SK-N-SH treated with all-trans-retinoic acid at 6 μM for 48 hours (cell line): ENCODE measurements at regions not wholly inside any gene's neighbourhood (a gene's known extent, or its start where the extent isn't known, plus 50 kb on each side); places are given as distances from the start of the nearest gene placed in this dataset.

ENCODE experiments used
- ATAC-seq: fragments of 200-7000 bp; cut with Tn5 transposase; 3 replicates; pipeline ENCODE4 v1.9.1; 2020; ENCODE audit warnings: mild to moderate bottlenecking, moderate library complexity
- ARNTL ChIP-seq: fragments of 450-650 bp; formaldehyde crosslinking; IDR thresholded peaks from 2 replicates; pipeline ENCODE4 v1.5.0; 2020; ENCODE audit warnings: low read depth, mild to moderate bottlenecking, moderate library complexity, borderline replicate concordance
- BACH2 ChIP-seq: fragments of 250-450 bp; sonication (Bioruptor Pico); IDR thresholded peaks from 2 replicates; pipeline ENCODE4 v1.9.0; 2021; ENCODE audit warnings: mild to moderate bottlenecking, borderline replicate concordance
- CSDC2 ChIP-seq: fragments of 250-450 bp; sonication (Bioruptor Pico); IDR thresholded peaks from 2 replicates; pipeline ENCODE4 v1.5.0; 2020; ENCODE audit warnings: mild to moderate bottlenecking, moderate library complexity
- ESRRG ChIP-seq: fragments of 250-450 bp; sonication (Bioruptor Pico); IDR thresholded peaks from 2 replicates; pipeline ENCODE4 v1.6.1; 2021; ENCODE audit warnings: mild to moderate bottlenecking
- GLIS3 ChIP-seq: fragments of 250-450 bp; sonication (Bioruptor Pico); IDR thresholded peaks from 2 replicates; pipeline ENCODE4 v1.5.0; 2020; ENCODE audit warnings: mild to moderate bottlenecking, moderate library complexity
- ISL1 ChIP-seq: fragments of 250-450 bp; sonication (Bioruptor Pico); IDR thresholded peaks from 2 replicates; pipeline ENCODE4 v2.1.2; 2022; ENCODE audit warnings: mild to moderate bottlenecking, moderate library complexity
- PPARA ChIP-seq: fragments of 250-450 bp; sonication (Bioruptor Pico); IDR thresholded peaks from 2 replicates; pipeline ENCODE4 v1.5.0; 2020; ENCODE audit warnings: mild to moderate bottlenecking, borderline replicate concordance
- RARB ChIP-seq: fragments of 250-450 bp; sonication (Bioruptor Pico); IDR thresholded peaks from 2 replicates; pipeline ENCODE4 v1.8.0; 2021; ENCODE audit warnings: mild to moderate bottlenecking, moderate library complexity
- SNAI2 ChIP-seq: fragments of 250-450 bp; sonication (Bioruptor Pico); IDR thresholded peaks from 2 replicates; pipeline ENCODE4 v1.5.0; 2020; ENCODE audit warnings: mild to moderate bottlenecking, moderate library complexity
- TCF4 ChIP-seq: fragments of 250-450 bp; sonication (Bioruptor Pico); IDR thresholded peaks from 2 replicates; pipeline ENCODE4 v1.8.0; 2021; ENCODE audit warnings: mild to moderate bottlenecking, moderate library complexity, borderline replicate concordance
- TOX ChIP-seq: fragments of 250-450 bp; sonication (Bioruptor Pico); IDR thresholded peaks from 2 replicates; pipeline ENCODE4 v1.8.0; 2021; ENCODE audit warnings: mild to moderate bottlenecking, moderate library complexity, borderline replicate concordance
- ZFP3 ChIP-seq: fragments of 250-450 bp; sonication (Bioruptor Pico); IDR thresholded peaks from 2 replicates; pipeline ENCODE4 v1.5.0; 2020; ENCODE audit warnings: mild to moderate bottlenecking, moderate library complexity
- ZFP30 ChIP-seq: fragments of 450-650 bp; formaldehyde crosslinking; IDR thresholded peaks from 2 replicates; pipeline ENCODE4 v1.5.0; 2022; ENCODE audit warnings: mild to moderate bottlenecking, moderate library complexity
- ZNF565 ChIP-seq: fragments of 450-650 bp; formaldehyde crosslinking; conservative IDR thresholded peaks from 2 replicates; pipeline ENCODE4 v1.5.0; 2020; ENCODE audit warnings: low read depth, mild to moderate bottlenecking, moderate library complexity
- ZNF70 ChIP-seq: fragments of 450-650 bp; formaldehyde crosslinking; IDR thresholded peaks from 2 replicates; pipeline ENCODE4 v1.5.0; 2020; ENCODE audit warnings: mild to moderate bottlenecking, moderate library complexity
- ZNF8 ChIP-seq: fragments of 450-650 bp; formaldehyde crosslinking; IDR thresholded peaks from 2 replicates; pipeline ENCODE4 v1.5.0; 2020; ENCODE audit warnings: mild to moderate bottlenecking, moderate library complexity
- TF ChIP-seq, protein P1 (sequence below): fragments of 250-450 bp; sonication (Bioruptor Pico); IDR thresholded peaks from 2 replicates; pipeline ENCODE4 v1.5.1; 2021; ENCODE audit warnings: mild to moderate bottlenecking, moderate library complexity
- TF ChIP-seq, protein P2 (sequence below): fragments of 250-450 bp; sonication (Bioruptor Pico); IDR thresholded peaks from 2 replicates; pipeline ENCODE4 v1.5.0; 2020; ENCODE audit warnings: mild to moderate bottlenecking, moderate library complexity
- TF ChIP-seq, protein P3 (sequence below): fragments of 250-450 bp; sonication (Bioruptor Pico); IDR thresholded peaks from 2 replicates; pipeline ENCODE4 v1.8.0; 2021; ENCODE audit warnings: low read depth, mild to moderate bottlenecking, moderate library complexity, borderline replicate concordance
- TF ChIP-seq, protein P4 (sequence below): fragments of 250-450 bp; sonication (Bioruptor Pico); IDR thresholded peaks from 2 replicates; pipeline ENCODE4 v1.5.1; 2020; ENCODE audit warnings: low read depth, mild to moderate bottlenecking, moderate library complexity

DNA sequence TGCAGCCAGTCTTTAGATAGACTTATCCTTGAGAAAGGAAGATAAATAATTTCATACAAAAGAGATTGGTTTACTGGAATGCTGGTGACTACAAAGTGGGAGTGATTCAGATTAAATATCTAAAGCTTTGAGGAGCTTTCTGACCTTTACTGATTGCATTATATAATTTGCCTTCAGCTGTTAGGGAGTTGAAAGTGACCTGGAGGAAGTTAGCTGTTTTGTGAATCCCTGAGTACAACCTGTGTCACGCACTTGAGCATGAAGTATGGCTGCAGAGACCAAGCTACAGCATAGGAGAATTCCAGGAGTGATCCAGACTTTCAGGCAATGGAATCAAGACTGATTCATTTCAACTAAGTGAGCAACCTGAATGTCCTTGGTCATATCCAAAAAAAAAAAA is 1848.3 kb upstream of the RAG2 start:
- TF ChIP-seq, protein P1, sequence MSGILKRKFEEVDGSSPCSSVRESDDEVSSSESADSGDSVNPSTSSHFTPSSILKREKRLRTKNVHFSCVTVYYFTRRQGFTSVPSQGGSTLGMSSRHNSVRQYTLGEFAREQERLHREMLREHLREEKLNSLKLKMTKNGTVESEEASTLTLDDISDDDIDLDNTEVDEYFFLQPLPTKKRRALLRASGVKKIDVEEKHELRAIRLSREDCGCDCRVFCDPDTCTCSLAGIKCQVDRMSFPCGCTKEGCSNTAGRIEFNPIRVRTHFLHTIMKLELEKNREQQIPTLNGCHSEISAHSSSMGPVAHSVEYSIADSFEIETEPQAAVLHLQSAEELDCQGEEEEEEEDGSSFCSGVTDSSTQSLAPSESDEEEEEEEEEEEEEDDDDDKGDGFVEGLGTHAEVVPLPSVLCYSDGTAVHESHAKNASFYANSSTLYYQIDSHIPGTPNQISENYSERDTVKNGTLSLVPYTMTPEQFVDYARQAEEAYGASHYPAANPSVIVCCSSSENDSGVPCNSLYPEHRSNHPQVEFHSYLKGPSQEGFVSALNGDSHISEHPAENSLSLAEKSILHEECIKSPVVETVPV (CRISPR knock-in tag): no peak
- TF ChIP-seq SNAI2 (CRISPR knock-in tag) (no peak), BACH2 (no peak), ISL1 (CRISPR knock-in tag) (no peak), ZNF565 (CRISPR knock-in tag) (no peak), PPARA (CRISPR knock-in tag) (no peak), ZFP3 (CRISPR knock-in tag) (no peak), ZNF8 (CRISPR knock-in tag) (no peak), ZNF70 (CRISPR knock-in tag) (no peak), GLIS3 (CRISPR knock-in tag) (no peak), TCF4 (CRISPR knock-in tag) (no peak), ZFP30 (no peak), ESRRG (CRISPR knock-in tag) (no peak), RARB (CRISPR knock-in tag) (no peak), TOX (CRISPR knock-in tag) (no peak), ARNTL (no peak)
- TF ChIP-seq, protein P2, sequence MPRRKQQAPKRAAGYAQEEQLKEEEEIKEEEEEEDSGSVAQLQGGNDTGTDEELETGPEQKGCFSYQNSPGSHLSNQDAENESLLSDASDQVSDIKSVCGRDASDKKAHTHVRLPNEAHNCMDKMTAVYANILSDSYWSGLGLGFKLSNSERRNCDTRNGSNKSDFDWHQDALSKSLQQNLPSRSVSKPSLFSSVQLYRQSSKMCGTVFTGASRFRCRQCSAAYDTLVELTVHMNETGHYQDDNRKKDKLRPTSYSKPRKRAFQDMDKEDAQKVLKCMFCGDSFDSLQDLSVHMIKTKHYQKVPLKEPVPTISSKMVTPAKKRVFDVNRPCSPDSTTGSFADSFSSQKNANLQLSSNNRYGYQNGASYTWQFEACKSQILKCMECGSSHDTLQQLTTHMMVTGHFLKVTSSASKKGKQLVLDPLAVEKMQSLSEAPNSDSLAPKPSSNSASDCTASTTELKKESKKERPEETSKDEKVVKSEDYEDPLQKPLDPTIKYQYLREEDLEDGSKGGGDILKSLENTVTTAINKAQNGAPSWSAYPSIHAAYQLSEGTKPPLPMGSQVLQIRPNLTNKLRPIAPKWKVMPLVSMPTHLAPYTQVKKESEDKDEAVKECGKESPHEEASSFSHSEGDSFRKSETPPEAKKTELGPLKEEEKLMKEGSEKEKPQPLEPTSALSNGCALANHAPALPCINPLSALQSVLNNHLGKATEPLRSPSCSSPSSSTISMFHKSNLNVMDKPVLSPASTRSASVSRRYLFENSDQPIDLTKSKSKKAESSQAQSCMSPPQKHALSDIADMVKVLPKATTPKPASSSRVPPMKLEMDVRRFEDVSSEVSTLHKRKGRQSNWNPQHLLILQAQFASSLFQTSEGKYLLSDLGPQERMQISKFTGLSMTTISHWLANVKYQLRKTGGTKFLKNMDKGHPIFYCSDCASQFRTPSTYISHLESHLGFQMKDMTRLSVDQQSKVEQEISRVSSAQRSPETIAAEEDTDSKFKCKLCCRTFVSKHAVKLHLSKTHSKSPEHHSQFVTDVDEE (CRISPR knock-in tag): no peak
- TF ChIP-seq, protein P3, sequence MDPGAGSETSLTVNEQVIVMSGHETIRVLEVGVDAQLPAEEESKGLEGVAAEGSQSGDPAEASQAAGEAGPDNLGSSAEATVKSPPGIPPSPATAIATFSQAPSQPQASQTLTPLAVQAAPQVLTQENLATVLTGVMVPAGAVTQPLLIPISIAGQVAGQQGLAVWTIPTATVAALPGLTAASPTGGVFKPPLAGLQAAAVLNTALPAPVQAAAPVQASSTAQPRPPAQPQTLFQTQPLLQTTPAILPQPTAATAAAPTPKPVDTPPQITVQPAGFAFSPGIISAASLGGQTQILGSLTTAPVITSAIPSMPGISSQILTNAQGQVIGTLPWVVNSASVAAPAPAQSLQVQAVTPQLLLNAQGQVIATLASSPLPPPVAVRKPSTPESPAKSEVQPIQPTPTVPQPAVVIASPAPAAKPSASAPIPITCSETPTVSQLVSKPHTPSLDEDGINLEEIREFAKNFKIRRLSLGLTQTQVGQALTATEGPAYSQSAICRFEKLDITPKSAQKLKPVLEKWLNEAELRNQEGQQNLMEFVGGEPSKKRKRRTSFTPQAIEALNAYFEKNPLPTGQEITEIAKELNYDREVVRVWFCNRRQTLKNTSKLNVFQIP (CRISPR knock-in tag): no peak
- TF ChIP-seq, protein P4, sequence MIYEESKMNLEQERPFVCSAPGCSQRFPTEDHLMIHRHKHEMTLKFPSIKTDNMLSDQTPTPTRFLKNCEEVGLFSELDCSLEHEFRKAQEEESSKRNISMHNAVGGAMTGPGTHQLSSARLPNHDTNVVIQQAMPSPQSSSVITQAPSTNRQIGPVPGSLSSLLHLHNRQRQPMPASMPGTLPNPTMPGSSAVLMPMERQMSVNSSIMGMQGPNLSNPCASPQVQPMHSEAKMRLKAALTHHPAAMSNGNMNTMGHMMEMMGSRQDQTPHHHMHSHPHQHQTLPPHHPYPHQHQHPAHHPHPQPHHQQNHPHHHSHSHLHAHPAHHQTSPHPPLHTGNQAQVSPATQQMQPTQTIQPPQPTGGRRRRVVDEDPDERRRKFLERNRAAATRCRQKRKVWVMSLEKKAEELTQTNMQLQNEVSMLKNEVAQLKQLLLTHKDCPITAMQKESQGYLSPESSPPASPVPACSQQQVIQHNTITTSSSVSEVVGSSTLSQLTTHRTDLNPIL: no peak
- no peak for ATAC-seq

DNA sequence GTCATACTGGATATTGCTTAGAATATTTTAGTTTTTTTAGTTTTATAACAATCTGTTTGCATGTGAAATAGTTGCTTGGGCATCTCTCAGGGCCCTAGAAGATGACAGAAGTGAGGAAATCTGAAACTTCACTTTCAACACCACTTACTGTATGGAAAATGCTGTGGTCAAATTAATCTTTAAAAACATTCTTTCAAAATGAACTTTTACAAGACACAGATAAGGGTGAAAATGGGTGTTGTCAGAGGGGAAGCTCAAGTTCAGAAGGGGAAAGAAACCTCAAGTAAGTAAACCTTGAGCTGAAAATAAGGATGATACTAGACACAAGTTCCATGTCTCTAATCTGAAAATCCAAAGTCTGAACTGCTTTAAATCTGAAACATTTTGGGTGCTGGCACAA is 1840.1 kb upstream of the RAG2 start:
- no peak for TF ChIP-seq CSDC2 (CRISPR knock-in tag)
- TF ChIP-seq, protein P1 (CRISPR knock-in tag): no peak
- no peak for TF ChIP-seq TCF4 (CRISPR knock-in tag)
- TF ChIP-seq TOX (CRISPR knock-in tag): no peak
- TF ChIP-seq, protein P4: no peak
- no peak for TF ChIP-seq ZNF70 (CRISPR knock-in tag)
- TF ChIP-seq, protein P2 (CRISPR knock-in tag): no peak
- ATAC-seq: no peak
